ENCODE measurements at regions not wholly inside any gene's neighbourhood (a gene's known extent, or its start where the extent isn't known, plus 50 kb on each side); places are given as distances from the start of the nearest gene placed in this dataset.

DNA sequence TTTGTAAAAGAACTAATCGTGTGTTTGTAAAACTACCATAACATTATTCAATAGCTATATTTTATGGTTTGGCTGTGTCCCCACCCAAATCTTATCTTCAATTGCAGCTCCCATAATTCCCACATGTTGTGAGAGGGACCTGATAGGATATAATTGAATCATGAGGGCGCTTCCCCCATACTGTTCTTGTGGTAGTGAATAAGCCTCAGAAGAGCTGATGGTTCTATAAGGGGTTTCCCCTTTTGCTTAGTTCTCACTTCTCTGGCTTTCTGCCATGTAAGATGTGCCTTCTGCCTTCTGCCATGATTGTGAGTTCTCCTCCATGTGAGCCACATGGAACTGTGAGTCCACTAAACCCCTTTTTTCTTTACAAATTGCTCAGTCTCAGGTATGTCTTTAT is 1372.3 kb downstream of the AMY1C start:
- intact Hi-C loops (cut with DNase I), result no loop called here
- no peak for DNase-seq
- Histone ChIP-seq H3K27me3 (no peaks in the 10 kb centered on the region), H3K9me3 (no peaks in the 10 kb centered on the region), H3K27ac (no peak overlapping the region), H3K4me1 (no peaks in the 10 kb centered on the region), H3K36me3 (no peaks in the 10 kb centered on the region), H3K4me3 (no peak overlapping the region)
- TF ChIP-seq, protein P1, sequence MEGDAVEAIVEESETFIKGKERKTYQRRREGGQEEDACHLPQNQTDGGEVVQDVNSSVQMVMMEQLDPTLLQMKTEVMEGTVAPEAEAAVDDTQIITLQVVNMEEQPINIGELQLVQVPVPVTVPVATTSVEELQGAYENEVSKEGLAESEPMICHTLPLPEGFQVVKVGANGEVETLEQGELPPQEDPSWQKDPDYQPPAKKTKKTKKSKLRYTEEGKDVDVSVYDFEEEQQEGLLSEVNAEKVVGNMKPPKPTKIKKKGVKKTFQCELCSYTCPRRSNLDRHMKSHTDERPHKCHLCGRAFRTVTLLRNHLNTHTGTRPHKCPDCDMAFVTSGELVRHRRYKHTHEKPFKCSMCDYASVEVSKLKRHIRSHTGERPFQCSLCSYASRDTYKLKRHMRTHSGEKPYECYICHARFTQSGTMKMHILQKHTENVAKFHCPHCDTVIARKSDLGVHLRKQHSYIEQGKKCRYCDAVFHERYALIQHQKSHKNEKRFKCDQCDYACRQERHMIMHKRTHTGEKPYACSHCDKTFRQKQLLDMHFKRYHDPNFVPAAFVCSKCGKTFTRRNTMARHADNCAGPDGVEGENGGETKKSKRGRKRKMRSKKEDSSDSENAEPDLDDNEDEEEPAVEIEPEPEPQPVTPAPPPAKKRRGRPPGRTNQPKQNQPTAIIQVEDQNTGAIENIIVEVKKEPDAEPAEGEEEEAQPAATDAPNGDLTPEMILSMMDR (IDR thresholded peaks at IDR 0.05), result no peak
- no peak for ATAC-seq

DNA sequence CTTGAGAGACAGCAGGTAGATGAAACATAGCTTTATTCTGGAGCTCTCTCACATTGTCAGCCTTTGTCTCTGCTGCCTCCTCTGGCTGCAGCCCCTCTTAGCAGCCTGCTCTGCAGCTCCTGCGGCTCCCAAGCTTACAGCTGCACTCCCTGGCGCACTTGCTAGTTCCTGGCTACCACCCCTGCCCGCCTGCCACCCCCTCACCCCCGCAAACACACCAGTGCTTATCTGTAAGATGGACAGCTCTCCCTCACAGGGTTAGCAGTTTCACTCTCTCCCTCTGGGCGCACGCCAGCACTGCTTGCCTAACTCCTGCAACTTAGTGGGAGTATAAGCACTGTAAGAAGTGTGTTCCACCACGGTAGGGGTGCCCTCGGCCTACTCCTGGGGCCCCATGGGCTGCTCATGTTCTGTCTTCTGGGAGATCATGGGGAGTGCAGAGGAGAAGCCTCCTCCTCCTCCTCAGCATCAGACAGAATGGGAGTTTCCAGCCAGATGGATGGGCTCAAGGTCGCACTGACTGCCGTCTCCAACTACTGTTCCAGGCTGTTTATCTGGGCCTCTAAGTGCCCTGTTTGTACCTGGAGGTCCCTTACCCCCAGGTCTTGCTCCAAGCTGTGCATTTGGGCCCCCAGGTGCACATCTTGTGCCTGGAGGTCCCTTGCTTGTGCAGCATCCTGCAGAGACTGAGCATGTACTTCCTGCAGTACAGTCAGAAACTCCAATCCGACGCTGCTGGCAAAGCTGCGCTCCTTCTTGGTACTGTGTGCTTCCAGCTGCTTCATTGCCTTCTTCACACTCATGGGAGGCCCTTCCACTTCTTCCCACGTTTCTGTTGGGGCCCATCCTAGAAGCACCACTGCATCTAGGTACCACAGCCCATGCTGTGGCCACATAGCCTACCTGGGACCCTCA is 1388.1 kb downstream of the AMY1C start:
- no peak for DNase-seq
- Histone ChIP-seq H3K4me3 (no peak overlapping the region), H3K4me1 (no peaks in the 10 kb centered on the region), H3K9me3 (no peaks in the 10 kb centered on the region), H3K27me3 (no peaks in the 10 kb centered on the region), H3K36me3 (no peaks in the 10 kb centered on the region), H3K27ac (no peak overlapping the region)
- peak; percentile 57 for ATAC-seq
- TF ChIP-seq, protein P1 (IDR thresholded peaks at IDR 0.05), result peak; percentile 10
- intact Hi-C loops (cut with DNase I), result no loop called here

DNA sequence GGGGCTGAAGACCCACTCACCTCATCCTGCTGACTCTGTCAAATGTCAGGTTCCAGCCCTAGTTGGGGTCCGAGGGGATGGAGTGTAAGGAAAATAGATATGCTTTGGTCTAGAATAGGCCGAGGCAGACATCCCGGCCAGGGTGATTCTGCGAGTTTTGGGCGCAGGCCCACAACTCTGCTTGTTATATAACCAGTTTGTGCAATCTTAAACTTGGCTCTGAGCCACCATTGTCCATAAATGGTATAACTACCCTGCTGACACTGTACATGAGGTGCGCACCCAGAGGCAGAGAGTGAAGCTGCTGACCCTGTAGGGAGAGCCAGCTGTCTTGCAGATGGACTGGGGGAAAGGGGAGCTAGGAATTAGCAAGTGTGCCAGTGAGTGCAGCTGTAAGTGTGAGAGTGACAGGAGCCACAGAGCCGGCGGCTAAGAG is 1388.8 kb downstream of the AMY1C start:
- no peaks in the 10 kb centered on the region for H3K4me1 ChIP-seq
- intact Hi-C loops (cut with DNase I), result no loop called here
- TF ChIP-seq, protein P1 (IDR thresholded peaks at IDR 0.05), result no peak
- no peaks in the 10 kb centered on the region for H3K9me3 ChIP-seq
- no peaks in the 10 kb centered on the region for H3K36me3 ChIP-seq
- peak; percentile 83 for ATAC-seq
- H3K27ac ChIP-seq, result no peak overlapping the region
- H3K4me3 ChIP-seq, result no peak overlapping the region
- DNase-seq, result no peak
- no peaks in the 10 kb centered on the region for H3K27me3 ChIP-seq

DNA sequence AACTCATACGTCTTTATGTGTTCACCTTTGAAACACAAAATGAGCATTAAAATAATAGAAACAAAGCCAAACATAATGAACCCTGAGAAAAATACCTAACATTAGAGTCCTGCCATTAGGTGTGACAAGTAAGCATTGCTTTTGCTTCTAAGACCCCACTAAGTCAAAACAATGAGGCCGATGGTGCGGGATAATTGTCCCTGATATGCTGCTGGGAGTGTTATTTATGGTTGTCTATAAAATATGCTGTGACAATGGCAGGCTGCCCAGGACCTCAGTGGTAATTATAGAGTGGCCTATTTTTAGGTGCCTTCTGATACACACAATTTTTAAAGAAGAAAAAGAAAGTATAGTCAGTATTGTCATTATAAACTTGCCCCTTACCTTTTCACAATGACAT is 1423.1 kb downstream of the AMY1C start:
- no peak overlapping the region for H3K27ac ChIP-seq
- intact Hi-C loops (cut with DNase I), result no loop called here
- ATAC-seq (no peak), DNase-seq (no peak)
- H3K36me3 ChIP-seq, result no peaks in the 10 kb centered on the region
- TF ChIP-seq, protein P1 (IDR thresholded peaks at IDR 0.05), result no peak
- H3K27me3 ChIP-seq, result no peaks in the 10 kb centered on the region
- no peaks in the 10 kb centered on the region for H3K9me3 ChIP-seq
- no peaks in the 10 kb centered on the region for H3K4me1 ChIP-seq
- no peak overlapping the region for H3K4me3 ChIP-seq

DNA sequence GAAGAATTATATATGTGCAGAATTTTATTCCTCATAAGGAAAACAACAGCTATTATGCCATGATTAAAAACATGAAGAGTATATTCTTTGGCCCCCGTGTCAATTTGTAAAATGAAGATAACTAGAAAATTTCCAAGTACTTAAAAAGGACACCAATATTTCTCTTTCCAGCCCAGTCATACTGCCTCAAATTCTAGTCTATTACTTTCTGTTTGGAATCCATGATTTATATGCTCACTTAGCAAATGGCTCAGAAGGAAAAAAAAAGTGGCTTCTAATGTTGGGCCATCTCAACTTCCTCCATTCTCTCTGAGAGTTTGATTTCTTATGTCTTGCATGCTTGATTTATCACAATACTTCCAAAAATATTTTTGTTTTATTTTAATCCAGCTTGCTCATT is 1431.1 kb downstream of the AMY1C start:
- Histone ChIP-seq H3K36me3 (no peaks in the 10 kb centered on the region), H3K27ac (no peak overlapping the region), H3K4me3 (no peak overlapping the region), H3K9me3 (no peaks in the 10 kb centered on the region), H3K27me3 (no peaks in the 10 kb centered on the region), H3K4me1 (no peaks in the 10 kb centered on the region)
- intact Hi-C loops (cut with DNase I), result no loop called here
- no peak for DNase-seq
- TF ChIP-seq, protein P1 (IDR thresholded peaks at IDR 0.05), result no peak
- ATAC-seq, result no peak

Measured in upper lobe of right lung (tissue), 1 donor.